Endothelial cell of umbilical vein (primary cell): ENCODE measurements at regions not wholly inside any gene's neighbourhood (a gene's known extent, or its start where the extent isn't known, plus 50 kb on each side); places are given as distances from the start of the nearest gene placed in this dataset.

Experiments
- EZH2 ChIP-seq: IDR thresholded peaks from 2 replicates; pipeline ENCODE4 v1.6.1; 2012; ENCODE audit warnings: borderline replicate concordance, low read depth, mild to moderate bottlenecking, moderate library complexity, low read length, inconsistent platforms; ENCODE audit not compliant: severe bottlenecking
- GATA2 ChIP-seq: IDR thresholded peaks from 2 replicates; pipeline ENCODE4 v1.7.0; 2011; ENCODE audit warnings: low read depth, mild to moderate bottlenecking, moderate library complexity, mixed read lengths, low read length; ENCODE audit not compliant: insufficient read length, insufficient read depth
- POLR2A ChIP-seq: IDR thresholded peaks from 2 replicates; pipeline ENCODE4 v1.6.1; 2012; ENCODE audit warnings: low read depth, mild to moderate bottlenecking, control low read depth, low read length
- POLR2AphosphoS5 ChIP-seq: IDR thresholded peaks from 2 replicates; pipeline ENCODE4 v1.6.1; 2012; ENCODE audit warnings: low read depth, mild to moderate bottlenecking, control low read depth, low read length, moderate library complexity; ENCODE audit not compliant: insufficient read depth
- TF ChIP-seq, protein P1 (sequence below), 2 donors: IDR thresholded peaks; 1 replicate in 1 of 2; 2 replicates in 1 of 2; pipeline ENCODE4 v1.5.1; 2011; ENCODE audit warnings: low read length in 2 of 2, mild to moderate bottlenecking in 2 of 2, moderate library complexity in 2 of 2, control low read depth in 1 of 2, inconsistent platforms in 1 of 2, low read depth in 1 of 2; ENCODE audit not compliant: insufficient read depth in 1 of 2; ENCODE audit errors: extremely low read depth in 1 of 2
- TF ChIP-seq, protein P2 (sequence below): IDR thresholded peaks from 2 replicates; pipeline ENCODE4 v1.6.1; 2011; ENCODE audit not compliant: insufficient read depth, insufficient read length

DNA sequence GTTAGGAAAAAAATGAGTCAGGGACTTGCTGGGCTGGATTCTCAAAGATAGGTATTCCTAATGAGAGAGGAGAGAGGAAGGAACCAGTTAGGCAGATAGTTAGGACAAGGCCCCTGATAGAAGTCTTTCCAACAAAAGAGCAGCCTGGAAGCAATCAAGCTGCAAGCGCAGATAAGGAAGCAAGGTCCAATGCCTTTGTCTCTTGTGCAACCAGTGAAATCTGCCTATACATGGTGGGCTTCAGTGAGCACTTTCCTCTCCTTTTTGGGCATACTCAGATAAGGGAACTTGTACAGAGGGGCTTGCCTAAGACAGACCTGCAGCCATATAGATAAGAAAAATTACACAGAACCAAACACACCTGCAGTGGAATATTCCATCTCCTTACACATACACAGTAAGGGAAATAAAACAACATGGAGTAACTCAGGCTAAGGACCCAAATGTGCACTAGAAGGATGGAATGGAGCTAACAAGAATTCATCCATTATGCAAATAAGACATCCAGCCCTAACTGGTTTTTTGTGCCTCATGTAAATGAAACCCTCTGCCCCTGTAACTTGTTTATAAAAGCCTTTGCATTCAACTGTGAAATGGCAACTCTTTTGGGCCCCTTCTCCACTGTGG is 68.8 kb downstream of the PCDH18 start:
- TF ChIP-seq, protein P1, sequence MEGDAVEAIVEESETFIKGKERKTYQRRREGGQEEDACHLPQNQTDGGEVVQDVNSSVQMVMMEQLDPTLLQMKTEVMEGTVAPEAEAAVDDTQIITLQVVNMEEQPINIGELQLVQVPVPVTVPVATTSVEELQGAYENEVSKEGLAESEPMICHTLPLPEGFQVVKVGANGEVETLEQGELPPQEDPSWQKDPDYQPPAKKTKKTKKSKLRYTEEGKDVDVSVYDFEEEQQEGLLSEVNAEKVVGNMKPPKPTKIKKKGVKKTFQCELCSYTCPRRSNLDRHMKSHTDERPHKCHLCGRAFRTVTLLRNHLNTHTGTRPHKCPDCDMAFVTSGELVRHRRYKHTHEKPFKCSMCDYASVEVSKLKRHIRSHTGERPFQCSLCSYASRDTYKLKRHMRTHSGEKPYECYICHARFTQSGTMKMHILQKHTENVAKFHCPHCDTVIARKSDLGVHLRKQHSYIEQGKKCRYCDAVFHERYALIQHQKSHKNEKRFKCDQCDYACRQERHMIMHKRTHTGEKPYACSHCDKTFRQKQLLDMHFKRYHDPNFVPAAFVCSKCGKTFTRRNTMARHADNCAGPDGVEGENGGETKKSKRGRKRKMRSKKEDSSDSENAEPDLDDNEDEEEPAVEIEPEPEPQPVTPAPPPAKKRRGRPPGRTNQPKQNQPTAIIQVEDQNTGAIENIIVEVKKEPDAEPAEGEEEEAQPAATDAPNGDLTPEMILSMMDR (IDR thresholded peaks at IDR 0.05; ENCODE audit: extremely low read depth in 1 of 2, insufficient read depth in 1 of 2, low read depth in 1 of 2, low read length in 2 of 2) = no peak
- TF ChIP-seq, protein P2, sequence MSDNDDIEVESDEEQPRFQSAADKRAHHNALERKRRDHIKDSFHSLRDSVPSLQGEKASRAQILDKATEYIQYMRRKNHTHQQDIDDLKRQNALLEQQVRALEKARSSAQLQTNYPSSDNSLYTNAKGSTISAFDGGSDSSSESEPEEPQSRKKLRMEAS = no peak
- no peak for TF ChIP-seq POLR2AphosphoS5
- no peak for TF ChIP-seq GATA2
- TF ChIP-seq EZH2 = no peak
- TF ChIP-seq POLR2A = no peak
